ENCODE measurements at regions not wholly inside any gene's neighbourhood (a gene's known extent, or its start where the extent isn't known, plus 50 kb on each side); places are given as distances from the start of the nearest gene placed in this dataset.

DNA sequence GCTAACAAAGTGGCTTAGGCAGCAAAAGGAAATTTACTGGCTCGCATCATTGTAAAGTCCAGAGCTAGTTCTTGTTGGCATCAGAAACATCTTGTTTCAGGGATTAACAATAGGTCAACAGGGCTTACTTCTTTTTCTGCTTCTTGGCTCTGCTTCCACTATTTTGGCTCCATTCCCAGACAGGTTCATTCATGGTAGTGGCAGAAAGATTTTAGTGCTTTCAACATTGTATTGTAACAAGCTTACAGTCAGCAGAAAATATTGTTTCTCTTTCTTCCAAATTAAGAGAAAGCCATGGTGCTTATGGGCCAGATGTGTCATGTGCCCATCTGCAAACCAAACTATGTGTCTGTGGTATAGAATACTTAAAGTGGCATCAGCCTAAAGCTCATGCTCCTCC lies 315.6 kb downstream of the RAB38 start:
- TF ChIP-seq OSR1 (CRISPR knock-in tag; IDR thresholded peaks at IDR 0.05) (no peak), TSHZ2 (CRISPR knock-in tag; IDR thresholded peaks at IDR 0.05) (no peak), RARB (CRISPR knock-in tag; IDR thresholded peaks at IDR 0.05) (no peak), TOX (CRISPR knock-in tag; IDR thresholded peaks at IDR 0.05; ENCODE audit: borderline replicate concordance) (no peak), ESRRG (CRISPR knock-in tag; IDR thresholded peaks at IDR 0.05) (no peak), ARNTL (CRISPR knock-in tag; IDR thresholded peaks at IDR 0.05; ENCODE audit: borderline replicate concordance, low read depth) (no peak), ZFP30 (CRISPR knock-in tag; IDR thresholded peaks at IDR 0.05) (no peak), CREB5 (CRISPR knock-in tag; IDR thresholded peaks at IDR 0.05; ENCODE audit: low read depth) (no peak), ZNF8 (CRISPR knock-in tag; IDR thresholded peaks at IDR 0.05) (no peak), ZNF70 (CRISPR knock-in tag; IDR thresholded peaks at IDR 0.05) (no peak), GLIS3 (CRISPR knock-in tag; IDR thresholded peaks at IDR 0.05) (no peak), CSRNP3 (CRISPR knock-in tag; IDR thresholded peaks at IDR 0.05) (no peak)
- TF ChIP-seq, protein P1, sequence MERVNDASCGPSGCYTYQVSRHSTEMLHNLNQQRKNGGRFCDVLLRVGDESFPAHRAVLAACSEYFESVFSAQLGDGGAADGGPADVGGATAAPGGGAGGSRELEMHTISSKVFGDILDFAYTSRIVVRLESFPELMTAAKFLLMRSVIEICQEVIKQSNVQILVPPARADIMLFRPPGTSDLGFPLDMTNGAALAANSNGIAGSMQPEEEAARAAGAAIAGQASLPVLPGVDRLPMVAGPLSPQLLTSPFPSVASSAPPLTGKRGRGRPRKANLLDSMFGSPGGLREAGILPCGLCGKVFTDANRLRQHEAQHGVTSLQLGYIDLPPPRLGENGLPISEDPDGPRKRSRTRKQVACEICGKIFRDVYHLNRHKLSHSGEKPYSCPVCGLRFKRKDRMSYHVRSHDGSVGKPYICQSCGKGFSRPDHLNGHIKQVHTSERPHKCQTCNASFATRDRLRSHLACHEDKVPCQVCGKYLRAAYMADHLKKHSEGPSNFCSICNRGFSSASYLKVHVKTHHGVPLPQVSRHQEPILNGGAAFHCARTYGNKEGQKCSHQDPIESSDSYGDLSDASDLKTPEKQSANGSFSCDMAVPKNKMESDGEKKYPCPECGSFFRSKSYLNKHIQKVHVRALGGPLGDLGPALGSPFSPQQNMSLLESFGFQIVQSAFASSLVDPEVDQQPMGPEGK (CRISPR knock-in tag; IDR thresholded peaks at IDR 0.05; ENCODE audit: borderline replicate concordance): no peak
- TF ChIP-seq, protein P2, sequence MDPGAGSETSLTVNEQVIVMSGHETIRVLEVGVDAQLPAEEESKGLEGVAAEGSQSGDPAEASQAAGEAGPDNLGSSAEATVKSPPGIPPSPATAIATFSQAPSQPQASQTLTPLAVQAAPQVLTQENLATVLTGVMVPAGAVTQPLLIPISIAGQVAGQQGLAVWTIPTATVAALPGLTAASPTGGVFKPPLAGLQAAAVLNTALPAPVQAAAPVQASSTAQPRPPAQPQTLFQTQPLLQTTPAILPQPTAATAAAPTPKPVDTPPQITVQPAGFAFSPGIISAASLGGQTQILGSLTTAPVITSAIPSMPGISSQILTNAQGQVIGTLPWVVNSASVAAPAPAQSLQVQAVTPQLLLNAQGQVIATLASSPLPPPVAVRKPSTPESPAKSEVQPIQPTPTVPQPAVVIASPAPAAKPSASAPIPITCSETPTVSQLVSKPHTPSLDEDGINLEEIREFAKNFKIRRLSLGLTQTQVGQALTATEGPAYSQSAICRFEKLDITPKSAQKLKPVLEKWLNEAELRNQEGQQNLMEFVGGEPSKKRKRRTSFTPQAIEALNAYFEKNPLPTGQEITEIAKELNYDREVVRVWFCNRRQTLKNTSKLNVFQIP (CRISPR knock-in tag; IDR thresholded peaks at IDR 0.05; ENCODE audit: borderline replicate concordance, low read depth): no peak
